Type B pancreatic cell (in vitro differentiated cells): ENCODE measurements at regions not wholly inside any gene's neighbourhood (a gene's known extent, or its start where the extent isn't known, plus 50 kb on each side); places are given as distances from the start of the nearest gene placed in this dataset.

Experiments used
- DNase-seq: peaks from one replicate; pipeline ENCODE4 v3.0.0; 2021; ENCODE audit warnings: mixed read lengths; ENCODE audit not compliant: unreplicated experiment; ENCODE audit errors: extremely low spot score
- H3K27ac Mint-ChIP-seq: 2 replicates; pipeline ENCODE4 v1.8.0; 2021; ENCODE audit warnings: mild to moderate bottlenecking, mixed read lengths
- H3K27me3 Mint-ChIP-seq: 2 replicates; pipeline ENCODE4 v1.8.0; 2021; ENCODE audit warnings: mixed read lengths
- H3K36me3 Mint-ChIP-seq: 2 replicates; pipeline ENCODE4 v1.8.0; 2021; ENCODE audit warnings: mixed read lengths
- H3K4me1 Mint-ChIP-seq: one replicate; pipeline ENCODE4 v1.8.0; 2021; ENCODE audit warnings: mixed read lengths; ENCODE audit not compliant: unreplicated experiment
- H3K4me3 Mint-ChIP-seq: 2 replicates; pipeline ENCODE4 v1.8.0; 2021; ENCODE audit warnings: mild to moderate bottlenecking, mixed read lengths
- H3K9me3 Mint-ChIP-seq: 2 replicates; pipeline ENCODE4 v1.8.0; 2021; ENCODE audit warnings: mixed read lengths
- TF ChIP-seq, protein P1 (sequence below): fragments of 200-600 bp; sonication (generic); conservative IDR thresholded peaks from 2 replicates; pipeline ENCODE4 v1.5.0; 2021; ENCODE audit warnings: antibody characterized with exemption, mild to moderate bottlenecking

DNA sequence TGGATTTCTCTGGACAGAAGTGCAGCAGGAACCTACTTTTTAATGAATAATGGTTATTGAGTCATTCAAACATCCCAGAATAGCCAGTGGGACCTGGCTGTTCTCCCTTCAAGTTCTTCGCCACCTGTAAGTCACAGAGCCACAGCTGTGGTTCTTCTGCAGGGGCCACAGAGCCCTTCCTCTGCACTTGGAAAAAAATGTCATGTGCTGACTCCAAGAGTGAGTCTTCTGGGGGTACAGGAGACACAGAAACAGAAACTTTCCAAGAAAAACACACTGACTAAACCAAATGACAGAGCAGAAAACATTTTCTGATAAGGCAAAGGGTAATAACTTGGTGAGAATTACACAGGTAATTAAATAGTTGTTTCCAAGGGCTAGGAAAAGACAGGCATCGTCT, 68.7 kb upstream of the FN1 start:
- Mint-ChIP-seq H3K9me3 (no peaks in the 10 kb centered on the region), H3K27ac (no peak overlapping the region), H3K4me1 (peaks cover 20% of the 10 kb centered on the region), H3K36me3 (no peaks in the 10 kb centered on the region), H3K4me3 (no peak overlapping the region), H3K27me3 (no peaks in the 10 kb centered on the region)
- no peak for DNase-seq
- TF ChIP-seq, protein P1, sequence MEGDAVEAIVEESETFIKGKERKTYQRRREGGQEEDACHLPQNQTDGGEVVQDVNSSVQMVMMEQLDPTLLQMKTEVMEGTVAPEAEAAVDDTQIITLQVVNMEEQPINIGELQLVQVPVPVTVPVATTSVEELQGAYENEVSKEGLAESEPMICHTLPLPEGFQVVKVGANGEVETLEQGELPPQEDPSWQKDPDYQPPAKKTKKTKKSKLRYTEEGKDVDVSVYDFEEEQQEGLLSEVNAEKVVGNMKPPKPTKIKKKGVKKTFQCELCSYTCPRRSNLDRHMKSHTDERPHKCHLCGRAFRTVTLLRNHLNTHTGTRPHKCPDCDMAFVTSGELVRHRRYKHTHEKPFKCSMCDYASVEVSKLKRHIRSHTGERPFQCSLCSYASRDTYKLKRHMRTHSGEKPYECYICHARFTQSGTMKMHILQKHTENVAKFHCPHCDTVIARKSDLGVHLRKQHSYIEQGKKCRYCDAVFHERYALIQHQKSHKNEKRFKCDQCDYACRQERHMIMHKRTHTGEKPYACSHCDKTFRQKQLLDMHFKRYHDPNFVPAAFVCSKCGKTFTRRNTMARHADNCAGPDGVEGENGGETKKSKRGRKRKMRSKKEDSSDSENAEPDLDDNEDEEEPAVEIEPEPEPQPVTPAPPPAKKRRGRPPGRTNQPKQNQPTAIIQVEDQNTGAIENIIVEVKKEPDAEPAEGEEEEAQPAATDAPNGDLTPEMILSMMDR, result no peak

DNA sequence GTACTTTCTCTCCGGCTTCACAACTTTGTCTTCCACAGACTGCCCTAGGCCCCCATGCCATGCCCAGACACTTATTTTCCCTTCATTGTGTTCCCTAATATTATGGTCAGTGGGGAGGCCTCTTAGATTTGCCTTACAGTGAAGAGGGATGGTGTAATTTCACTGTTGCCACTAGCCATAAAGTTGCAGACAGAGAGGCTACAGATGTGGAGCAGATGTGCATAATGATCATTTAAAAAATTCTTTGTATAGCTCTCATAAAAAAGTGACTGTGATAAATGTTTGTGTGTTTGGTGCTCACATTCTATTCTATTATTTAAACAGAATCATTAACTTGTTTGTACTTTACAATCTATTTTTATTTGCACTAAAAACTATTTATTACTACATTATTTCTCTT, 67.5 kb upstream of the FN1 start:
- Mint-ChIP-seq H3K4me3 (no peak overlapping the region), H3K27ac (no peak overlapping the region), H3K36me3 (no peaks in the 10 kb centered on the region), H3K27me3 (no peaks in the 10 kb centered on the region), H3K9me3 (no peaks in the 10 kb centered on the region), H3K4me1 (peaks cover 20% of the 10 kb centered on the region)
- DNase-seq, result no peak
- TF ChIP-seq, protein P1, result no peak

DNA sequence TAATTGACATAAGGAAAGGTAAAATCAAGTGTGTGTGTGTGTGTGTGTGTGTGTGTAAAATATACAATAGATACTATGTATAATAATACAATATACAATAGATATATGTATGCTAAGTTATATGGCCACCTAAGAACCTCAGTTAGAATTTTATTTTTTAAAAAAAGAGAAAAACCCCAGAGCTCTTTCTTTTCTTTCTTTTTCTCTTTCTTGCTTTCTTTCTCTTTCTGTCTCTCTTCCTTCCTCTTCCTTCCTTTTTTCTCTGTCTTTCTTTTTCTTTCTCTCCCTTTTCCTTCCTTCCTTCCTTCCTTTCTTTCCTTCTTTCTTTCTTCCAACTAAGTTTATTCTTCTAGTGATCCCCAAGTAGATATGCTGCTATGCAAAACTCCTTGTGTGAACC, 64.6 kb upstream of the FN1 start:
- TF ChIP-seq, protein P1, result no peak
- Mint-ChIP-seq H3K9me3 (no peaks in the 10 kb centered on the region), H3K4me1 (peaks cover 7% of the 10 kb centered on the region), H3K27ac (no peak overlapping the region), H3K36me3 (no peaks in the 10 kb centered on the region), H3K27me3 (no peaks in the 10 kb centered on the region), H3K4me3 (no peak overlapping the region)
- DNase-seq, result no peak

DNA sequence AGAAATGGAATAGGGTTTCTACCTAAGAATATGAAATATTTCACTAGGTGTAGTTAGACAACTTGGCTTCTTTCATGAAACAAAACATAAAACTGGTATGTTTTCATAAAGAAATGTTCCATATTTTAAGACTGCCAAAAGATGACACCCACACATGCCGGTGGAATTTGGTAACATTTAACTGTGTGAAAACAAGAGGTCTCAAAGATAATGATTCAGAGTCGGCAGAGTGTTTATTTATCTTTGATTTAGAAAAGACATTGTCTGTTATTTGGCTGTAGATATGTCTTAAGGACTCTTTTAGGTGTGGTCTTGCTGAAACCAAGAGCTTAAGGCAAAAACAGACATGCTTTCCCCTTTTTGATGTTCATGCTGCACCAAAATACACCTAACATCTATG, 63.5 kb upstream of the FN1 start:
- Mint-ChIP-seq H3K9me3 (no peaks in the 10 kb centered on the region), H3K27ac (no peak overlapping the region), H3K4me3 (no peak overlapping the region), H3K36me3 (no peaks in the 10 kb centered on the region), H3K4me1 (no peaks in the 10 kb centered on the region), H3K27me3 (no peaks in the 10 kb centered on the region)
- TF ChIP-seq, protein P1, result no peak
- DNase-seq, result no peak

DNA sequence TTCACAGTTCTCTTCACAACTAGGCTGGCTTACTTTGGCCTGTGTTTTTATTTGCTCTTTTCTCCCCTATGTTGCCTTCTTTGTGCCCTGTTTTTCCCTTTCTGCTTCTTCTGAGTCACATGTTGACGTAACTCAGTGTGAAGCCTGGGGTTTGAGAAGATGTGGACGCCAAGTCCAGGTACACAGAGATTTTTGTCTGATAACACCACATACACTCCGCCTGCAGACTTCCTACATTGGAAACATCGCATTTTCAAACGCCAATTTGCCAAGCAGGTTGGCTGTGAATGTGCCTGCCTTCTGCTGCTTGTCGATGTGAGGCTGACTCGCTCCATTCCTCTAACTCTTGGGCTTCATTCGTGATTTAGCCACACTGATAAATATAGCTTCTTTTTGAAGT, 62.6 kb upstream of the FN1 start:
- Mint-ChIP-seq H3K4me1 (no peaks in the 10 kb centered on the region), H3K27ac (no peak overlapping the region), H3K36me3 (no peaks in the 10 kb centered on the region), H3K4me3 (no peak overlapping the region), H3K9me3 (no peaks in the 10 kb centered on the region), H3K27me3 (no peaks in the 10 kb centered on the region)
- TF ChIP-seq, protein P1, result no peak
- no peak for DNase-seq

DNA sequence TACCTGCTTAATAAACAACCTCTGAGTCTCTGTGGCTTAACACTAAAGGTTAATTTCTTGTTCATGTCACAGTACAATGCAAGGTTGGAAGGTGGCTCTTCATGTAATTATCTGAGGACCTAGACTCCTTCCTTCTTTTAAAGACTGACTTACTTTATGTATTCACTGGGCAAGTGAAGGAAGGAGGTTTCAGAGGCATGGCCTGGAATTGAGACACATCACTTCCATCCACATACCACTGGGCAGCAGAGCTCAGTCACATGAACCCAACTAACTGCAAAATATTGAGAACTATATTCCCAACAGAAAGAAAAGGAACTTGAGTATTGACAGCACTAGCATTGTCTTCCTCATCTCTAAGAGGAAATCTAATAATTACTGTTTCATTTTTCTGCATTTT, 57.5 kb upstream of the FN1 start:
- H3K4me3 Mint-ChIP-seq, result no peak overlapping the region
- H3K36me3 Mint-ChIP-seq, result no peaks in the 10 kb centered on the region
- no peak overlapping the region for H3K27ac Mint-ChIP-seq
- H3K4me1 Mint-ChIP-seq, result no peaks in the 10 kb centered on the region
- H3K27me3 Mint-ChIP-seq, result no peaks in the 10 kb centered on the region
- TF ChIP-seq, protein P1, result no peak
- H3K9me3 Mint-ChIP-seq, result peaks cover 2% of the 10 kb centered on the region
- DNase-seq, result no peak
